Ovary (tissue), 7 donors: ENCODE measurements at regions not wholly inside any gene's neighbourhood (a gene's known extent, or its start where the extent isn't known, plus 50 kb on each side); places are given as distances from the start of the nearest gene placed in this dataset.
"Not testable (repeated sequence)": the region's sequence is repeated elsewhere in the genome, so short reads cannot be mapped to it uniquely, and the experiment has no call there.

Source experiments
- DNase-seq, 5 donors: peaks; one replicate each; pipeline ENCODE4 v3.0.0-alpha.2; 2019 to 2020
- H3K27ac ChIP-seq, 2 donors: fragments of 200-600 bp; one replicate each; pipeline versions ENCODE4 v1.5.1 to v1.8.0; 2019 to 2022
- H3K27me3 ChIP-seq: fragments of 200-600 bp; one replicate; pipeline ENCODE4 v1.8.0; 2022
- H3K36me3 ChIP-seq: fragments of 200-600 bp; sonication (generic); one replicate; pipeline ENCODE4 v1.5.1; 2019
- H3K4me1 ChIP-seq: one replicate; pipeline ENCODE4 v1.8.1; 2013; ENCODE audit warnings: mild to moderate bottlenecking, moderate library complexity; ENCODE audit not compliant: insufficient read depth
- H3K4me3 ChIP-seq: fragments of 200-600 bp; sonication (generic); one replicate; pipeline ENCODE4 v1.5.1; 2017
- H3K9me3 ChIP-seq, 2 donors: fragments of 200-600 bp in 1 of 2; sonication (generic) in 1 of 2; one replicate each; pipeline versions ENCODE4 v1.5.1 to v1.8.1; 2013 to 2019; ENCODE audit warnings: mild to moderate bottlenecking in 1 of 2, moderate library complexity in 1 of 2
- WGBS, 3 donors: extraction: QIAGEN DNeasy Blood & Tissue Kit in 1 of 3; methylation state at CpG; one replicate each; pipeline versions ENCODE4 v1.1.5 to v1.1.7; 2013 to 2017; 5-methylcytosine and 5-hydroxymethylcytosine counted together
- intact Hi-C, 4 donors: fragments of 100-400 bp; cut with DNase I; formaldehyde crosslinking; loops; one replicate each; pipeline versions ENCODE4 v1.11.0 to v1.15.1; 2022 to 2023
- donor health status: DM: no; HTN: no; CAD: no; lungs with moderate emphysema.
- donor health status: DM: no; HTN: no; CAD: no.
- donor health status: Bipolar disorder and iron deficiency.
- donor health status: DM: no; HTN: no; CAD: no.
- donor health status: DM: yes; HTN: yes; CAD: no.

DNA sequence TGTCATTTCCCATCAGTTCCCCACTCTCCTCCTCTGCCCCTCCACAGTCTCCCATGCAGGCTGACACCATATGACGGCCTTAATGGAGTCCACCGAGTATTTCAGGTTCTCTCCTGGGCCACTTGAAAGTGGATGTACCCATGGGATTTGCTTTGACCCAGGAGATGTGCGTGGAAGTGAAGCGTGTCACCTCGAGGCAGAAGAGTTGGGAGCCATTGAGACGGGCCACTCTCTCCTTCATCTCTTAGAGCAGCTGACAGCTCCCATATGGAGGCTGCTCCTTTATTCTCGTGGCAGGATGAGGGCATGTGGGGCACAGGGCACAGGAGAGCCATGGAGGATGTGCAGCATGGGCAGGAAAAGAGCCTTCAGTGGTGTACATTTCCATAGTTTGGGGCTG, 144.7 kb upstream of the CRYM start:
- peak in 2 of 5 donors; percentile 4 to 12 for DNase-seq
- H3K36me3 ChIP-seq, H3K4me3 ChIP-seq, H3K27ac ChIP-seq, H3K9me3 ChIP-seq, H3K4me1 ChIP-seq, intact Hi-C loops, H3K27me3 ChIP-seq: not testable (repeated sequence)
- 90 to 96% (median 90%) methylated on average over 4 to 5 of the region's 7 CpGs for WGBS, 3 donors

GRCh38 chr16:21404699-21405098, 126.6 kb upstream of the CRYM start:
- H3K4me1 ChIP-seq, H3K9me3 ChIP-seq, DNase-seq, intact Hi-C loops, H3K4me3 ChIP-seq, H3K27ac ChIP-seq, H3K27me3 ChIP-seq, H3K36me3 ChIP-seq: not testable (repeated sequence)
- 77% methylated on average over 5 of the region's 13 CpGs; no CpG with 5 or more reads in 2 of the 3 donors for WGBS, 3 donors

DNA sequence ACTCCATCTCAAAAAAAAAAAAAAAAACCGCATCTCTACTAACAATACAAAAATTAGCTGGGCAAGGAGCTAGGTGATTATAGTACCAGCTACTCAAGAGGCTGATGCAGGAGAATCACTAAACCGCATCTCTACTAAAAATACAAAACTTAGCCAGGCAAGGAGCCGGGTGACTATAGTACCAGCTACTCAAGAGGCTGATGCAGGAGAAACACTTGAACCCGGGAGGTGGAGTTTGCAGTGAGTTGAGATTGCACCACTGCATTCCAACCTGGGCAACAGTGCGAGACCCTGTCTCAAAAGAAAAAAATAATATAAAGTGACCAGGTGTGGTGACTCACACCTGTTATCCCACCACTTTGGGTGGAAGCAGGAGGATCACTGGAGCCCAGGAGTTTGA, 119.8 kb upstream of the CRYM start:
- H3K4me1 ChIP-seq, H3K27ac ChIP-seq, H3K4me3 ChIP-seq, DNase-seq, H3K36me3 ChIP-seq, intact Hi-C loops, H3K9me3 ChIP-seq, H3K27me3 ChIP-seq: not testable (repeated sequence)
- WGBS, 3 donors = 85 to 92% (median 91%) methylated on average over 2 to 5 of the region's 5 CpGs

GRCh38 chr16:21396545-21396944, 118.5 kb upstream of the CRYM start:
- H3K4me3 ChIP-seq, intact Hi-C loops, H3K4me1 ChIP-seq, H3K27ac ChIP-seq, H3K36me3 ChIP-seq, H3K9me3 ChIP-seq, DNase-seq, H3K27me3 ChIP-seq: not testable (repeated sequence)
- 79 to 100% (median 88%) methylated on average over 1 to 2 of the region's 4 CpGs for WGBS, 3 donors

DNA sequence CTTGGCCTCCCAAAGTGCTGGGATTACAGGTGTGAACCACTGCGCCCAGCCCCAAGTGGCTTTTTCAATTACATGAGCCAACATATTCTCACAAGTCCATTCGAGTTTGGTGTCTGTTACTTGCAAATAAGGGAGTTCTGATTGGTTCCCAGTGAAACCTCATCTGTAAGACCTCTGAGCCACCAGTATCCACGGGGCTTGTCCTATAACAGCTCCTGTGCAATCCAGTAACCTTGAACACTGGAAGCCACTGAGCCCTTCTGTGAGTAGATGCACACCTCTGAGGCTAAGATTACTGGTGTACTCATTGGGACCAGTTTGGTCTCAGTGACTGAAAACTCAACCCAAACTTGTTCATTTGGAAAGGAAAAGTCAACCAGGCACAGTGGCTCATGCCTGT, 112.5 kb upstream of the CRYM start:
- DNase-seq, H3K9me3 ChIP-seq, H3K36me3 ChIP-seq, H3K27me3 ChIP-seq, intact Hi-C loops, H3K4me3 ChIP-seq, H3K27ac ChIP-seq, H3K4me1 ChIP-seq: not testable (repeated sequence)
- no CpG with 5 or more reads among the region's 3 CpGs for WGBS, 3 donors

DNA sequence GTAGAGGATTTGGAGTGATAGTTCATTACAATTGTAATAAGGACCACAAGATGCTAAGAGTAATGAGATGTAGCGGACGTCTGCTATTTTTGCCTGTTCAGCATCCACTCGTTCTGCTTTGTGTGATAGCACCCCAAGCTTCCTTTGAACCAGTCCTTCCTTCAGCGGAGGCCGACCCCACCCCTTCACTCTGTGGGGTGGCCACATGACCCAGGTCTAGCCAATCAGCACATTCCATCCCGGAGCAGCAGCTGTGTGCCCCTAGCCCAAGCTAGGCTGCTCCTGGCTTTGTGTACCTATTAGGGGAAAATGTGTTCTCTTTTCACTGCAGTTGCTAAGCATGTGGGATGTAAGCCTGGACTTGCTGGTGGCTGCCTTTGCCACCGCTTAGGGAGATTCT, 111.8 kb upstream of the CRYM start:
- H3K36me3 ChIP-seq, H3K27ac ChIP-seq, intact Hi-C loops, H3K4me3 ChIP-seq, DNase-seq, H3K27me3 ChIP-seq, H3K9me3 ChIP-seq, H3K4me1 ChIP-seq: not testable (repeated sequence)
- 29% methylated on average over 3 of the region's 7 CpGs; no CpG with 5 or more reads in 2 of the 3 donors for WGBS, 3 donors

GRCh38 chr16:21387757-21388156, 109.7 kb upstream of the CRYM start:
- H3K4me1 ChIP-seq, H3K36me3 ChIP-seq, DNase-seq, H3K4me3 ChIP-seq, intact Hi-C loops, H3K27ac ChIP-seq, H3K27me3 ChIP-seq, H3K9me3 ChIP-seq: not testable (repeated sequence)
- WGBS, 3 donors = 80 to 98% methylated on average over 1 to 2 of the region's 3 CpGs; no CpG with 5 or more reads in 1 of the 3 donors

GRCh38 chr16:21386201-21386915, 108.3 kb upstream of the CRYM start:
- H3K27ac ChIP-seq, DNase-seq, H3K9me3 ChIP-seq, intact Hi-C loops, H3K4me1 ChIP-seq, H3K36me3 ChIP-seq, H3K27me3 ChIP-seq, H3K4me3 ChIP-seq: not testable (repeated sequence)
- 86% methylated on average over 1 of the region's 5 CpGs; no CpG with 5 or more reads in 2 of the 3 donors for WGBS, 3 donors

DNA sequence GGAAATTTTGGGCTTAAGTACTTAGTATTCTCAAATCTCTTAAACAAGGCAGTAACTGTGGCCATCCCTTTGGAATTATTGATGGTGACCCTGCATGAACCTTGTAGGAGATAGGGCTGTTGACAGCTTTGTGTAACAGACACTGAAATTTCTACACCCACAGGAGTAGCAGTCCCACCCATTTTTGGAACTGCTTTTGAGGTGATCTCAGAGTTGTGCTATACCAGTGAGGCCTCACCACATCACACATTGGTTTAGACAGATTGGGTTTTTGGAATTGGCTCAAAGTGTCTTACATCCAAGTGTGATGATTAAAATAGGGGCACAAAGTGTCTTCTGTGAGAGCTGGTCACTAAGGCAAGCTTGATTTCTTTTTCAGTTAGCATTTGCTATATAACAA, 105.6 kb upstream of the CRYM start:
- H3K9me3 ChIP-seq, H3K4me1 ChIP-seq, H3K4me3 ChIP-seq, H3K27me3 ChIP-seq, DNase-seq, H3K27ac ChIP-seq, H3K36me3 ChIP-seq, intact Hi-C loops: not testable (repeated sequence)

- H3K4me3 ChIP-seq, H3K36me3 ChIP-seq, H3K27ac ChIP-seq, DNase-seq, H3K4me1 ChIP-seq, H3K9me3 ChIP-seq, H3K27me3 ChIP-seq, intact Hi-C loops: not testable (repeated sequence)
- 91 to 100% methylated on average over 3 to 4 of the region's 5 CpGs; no CpG with 5 or more reads in 1 of the 3 donors for WGBS, 3 donors
Measured at GRCh38 chr16:21379645-21380044, 101.6 kb upstream of the CRYM start.

DNA sequence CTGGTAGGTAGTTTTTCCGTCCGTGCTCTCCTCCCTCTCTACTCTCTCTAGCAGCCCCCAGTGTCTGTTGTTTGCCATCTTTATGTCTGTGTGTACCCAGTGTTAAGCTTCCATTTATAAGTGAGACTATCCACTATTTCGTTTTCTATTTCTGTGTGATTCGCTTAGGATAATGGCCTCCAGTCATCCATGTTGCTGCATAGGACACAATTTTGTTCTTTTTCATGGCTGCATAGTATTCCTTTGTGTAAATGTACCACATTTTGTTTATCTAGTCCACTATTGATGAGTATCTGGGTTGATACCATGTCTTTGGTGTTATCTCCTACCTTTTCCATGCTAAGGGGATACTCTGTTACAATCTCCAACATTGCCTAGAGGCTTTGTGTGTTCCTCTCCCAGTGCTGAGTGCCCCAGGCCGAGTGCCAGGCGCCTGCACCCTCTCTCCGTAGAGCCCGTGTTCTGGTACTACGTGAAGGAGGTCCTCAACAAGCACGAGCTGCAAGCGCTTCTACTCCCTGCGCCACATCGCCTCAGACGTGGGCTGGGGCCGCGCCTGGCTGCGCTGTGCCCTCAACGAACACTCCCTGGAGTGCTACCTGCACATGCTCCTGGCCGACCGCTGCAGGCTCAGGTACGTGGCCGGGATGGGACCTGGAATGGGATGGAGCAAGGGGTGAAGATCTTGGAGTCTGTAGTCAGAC, 98.3 kb upstream of the CRYM start:
- WGBS, 3 donors = 96 to 98% (median 97%) methylated on average over 22 of the region's 22 CpGs
- H3K9me3 ChIP-seq, DNase-seq, H3K4me3 ChIP-seq, intact Hi-C loops, H3K4me1 ChIP-seq, H3K27ac ChIP-seq, H3K27me3 ChIP-seq, H3K36me3 ChIP-seq: not testable (repeated sequence)

GRCh38 chr16:21375334-21375733, 97.2 kb upstream of the CRYM start:
- intact Hi-C loops, H3K9me3 ChIP-seq, H3K36me3 ChIP-seq, H3K4me1 ChIP-seq, H3K27ac ChIP-seq, H3K4me3 ChIP-seq, H3K27me3 ChIP-seq, DNase-seq: not testable (repeated sequence)
- WGBS, 3 donors = 63 to 81% (median 76%) methylated on average over 2 of the region's 4 CpGs
